T47D (cell line): ENCODE measurements at regions not wholly inside any gene's neighbourhood (a gene's known extent, or its start where the extent isn't known, plus 50 kb on each side); places are given as distances from the start of the nearest gene placed in this dataset.
"Not testable (repeated sequence)": the region's sequence is repeated elsewhere in the genome, so short reads cannot be mapped to it uniquely, and the experiment has no call there.

ENCODE experiments used
- DNase-seq, 2 experiments: peaks; one replicate each; pipeline versions ENCODE4 v3.0.0 to v3.0.0-alpha.2; 2011 to 2012; ENCODE audit warnings: low read depth in 1 of 2, low spot score in 1 of 2
- JUND ChIP-seq: IDR thresholded peaks from 2 replicates; pipeline ENCODE4 v1.6.1; 2012; ENCODE audit warnings: low read depth
- in situ Hi-C: cut with HindIII; loops from 2 replicates; pipeline ENCODE4 v1.10.0; 2016; ENCODE audit warnings: low sequenced_read_pairs, low pct_unique_long_range_greater_than_20kb

DNA sequence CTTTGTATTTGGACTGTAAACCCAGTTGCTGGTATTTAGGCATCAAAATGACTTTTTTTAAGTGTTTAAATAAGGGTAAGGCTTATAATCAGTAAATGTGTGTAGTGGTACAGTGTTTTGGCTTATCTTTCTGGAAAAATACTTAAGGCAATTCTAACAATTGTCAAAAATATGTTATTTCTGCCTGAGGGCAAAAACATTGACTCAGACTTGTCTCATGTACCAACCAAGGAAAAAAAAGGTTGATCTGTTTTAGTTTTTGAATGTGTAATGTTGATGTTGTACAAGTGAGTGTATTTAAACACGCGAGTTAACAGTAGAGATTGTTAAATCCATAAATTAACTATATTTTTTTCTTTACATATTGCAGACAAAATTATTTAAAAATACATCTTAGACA lies 277.8 kb upstream of the TYRP1 start:
- in situ Hi-C loops, result no loop called here
- no peak for TF ChIP-seq JUND

DNA sequence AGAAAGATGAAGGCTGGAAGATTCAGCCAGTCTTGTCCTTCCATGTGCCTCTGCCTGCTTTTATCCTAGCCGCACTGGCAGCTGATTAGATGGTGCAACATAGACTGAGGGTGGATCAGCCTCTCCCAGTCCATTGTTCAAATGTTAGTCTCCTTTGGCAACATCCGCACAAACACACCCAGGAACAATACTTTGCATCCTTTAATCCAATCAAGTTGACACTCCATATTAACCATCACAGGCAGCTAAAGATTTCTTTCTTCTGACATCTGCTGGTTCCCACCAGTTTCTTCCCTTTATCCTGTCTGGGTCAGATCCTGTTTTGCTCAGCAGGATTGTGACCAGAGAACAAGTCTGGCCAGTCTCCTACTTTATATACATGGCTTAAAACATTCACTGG lies 276.5 kb upstream of the TYRP1 start:
- in situ Hi-C loops, result no loop called here
- no peak for TF ChIP-seq JUND
- DNase-seq, result no peak

More for the DNA sequence above, 277.8 kb upstream of the TYRP1 start:
- no peak for DNase-seq

DNA sequence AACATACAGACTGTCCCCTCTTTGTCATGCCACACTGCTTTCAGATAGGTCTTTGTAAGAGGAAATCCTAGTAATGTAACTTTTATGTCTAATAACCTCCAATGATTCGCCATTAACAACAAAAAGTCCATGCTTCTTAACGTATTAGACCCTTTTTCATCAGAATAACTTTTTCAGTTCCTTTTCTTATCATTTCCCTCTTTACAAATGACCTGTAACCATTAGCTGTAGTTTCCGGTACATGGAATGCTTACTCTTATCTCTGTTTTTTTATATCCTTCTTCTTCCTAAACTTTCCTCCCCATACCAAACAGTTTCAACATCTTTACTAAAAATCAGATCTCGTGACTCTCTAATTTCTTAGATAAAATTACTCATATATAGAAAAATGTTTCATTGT lies 268.9 kb upstream of the TYRP1 start:
- no peak for DNase-seq
- no peak for TF ChIP-seq JUND
- in situ Hi-C loops, result no loop called here

GRCh38 chr9:12425878-12426864 lies 267.0 kb upstream of the TYRP1 start:
- in situ Hi-C loops, result no loop called here
- TF ChIP-seq JUND, result no peak
- DNase-seq, result peak; percentile 10 to 65

GRCh38 chr9:12439267-12439666 lies 253.9 kb upstream of the TYRP1 start:
- no peak for DNase-seq
- in situ Hi-C loops, result no loop called here
- TF ChIP-seq JUND, result no peak

GRCh38 chr9:12441080-12441479 lies 252.1 kb upstream of the TYRP1 start:
- DNase-seq, in situ Hi-C loops: not testable (repeated sequence)

DNA sequence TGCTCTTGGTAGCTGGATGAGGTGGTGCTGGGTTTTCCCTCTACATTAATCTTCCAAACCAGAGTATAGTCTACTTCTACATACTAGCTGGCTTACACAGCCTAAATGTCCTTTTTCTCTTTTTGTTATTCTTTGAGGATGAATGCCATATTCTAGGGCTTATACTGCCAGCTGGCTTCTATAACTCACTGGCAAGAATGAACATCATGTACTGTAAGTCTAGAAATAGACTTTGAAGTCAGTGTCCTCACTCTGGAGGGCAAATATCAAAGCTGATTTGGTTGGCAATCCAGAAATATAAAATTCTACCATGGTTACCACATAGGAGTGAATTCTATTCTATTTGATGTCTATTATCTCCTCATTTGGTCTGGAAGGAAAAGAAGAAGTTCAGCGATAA lies 251.7 kb upstream of the TYRP1 start:
- in situ Hi-C loops, result no loop called here
- no peak for DNase-seq
- TF ChIP-seq JUND, result no peak

DNA sequence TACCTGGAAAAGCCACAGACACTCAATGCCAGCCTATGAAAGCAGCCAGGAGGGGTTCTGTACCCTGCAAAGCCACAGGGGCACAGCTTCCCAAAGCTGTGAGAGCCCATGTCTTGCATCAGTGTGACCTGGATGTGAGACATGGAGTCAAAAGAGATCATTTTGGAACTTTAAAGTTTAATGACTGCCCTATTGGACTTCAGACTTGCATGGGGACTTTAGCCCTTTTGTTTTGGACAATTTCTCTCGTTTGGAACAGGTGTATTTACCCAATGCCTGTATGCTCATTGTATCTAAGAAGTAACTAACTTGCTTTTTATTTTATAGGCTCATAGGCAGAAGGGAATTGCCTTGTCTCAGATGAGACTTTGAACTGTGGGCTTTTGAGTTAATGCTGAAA lies 244.9 kb upstream of the TYRP1 start:
- TF ChIP-seq JUND, result no peak
- no peak for DNase-seq
- in situ Hi-C loops, result no loop called here

DNA sequence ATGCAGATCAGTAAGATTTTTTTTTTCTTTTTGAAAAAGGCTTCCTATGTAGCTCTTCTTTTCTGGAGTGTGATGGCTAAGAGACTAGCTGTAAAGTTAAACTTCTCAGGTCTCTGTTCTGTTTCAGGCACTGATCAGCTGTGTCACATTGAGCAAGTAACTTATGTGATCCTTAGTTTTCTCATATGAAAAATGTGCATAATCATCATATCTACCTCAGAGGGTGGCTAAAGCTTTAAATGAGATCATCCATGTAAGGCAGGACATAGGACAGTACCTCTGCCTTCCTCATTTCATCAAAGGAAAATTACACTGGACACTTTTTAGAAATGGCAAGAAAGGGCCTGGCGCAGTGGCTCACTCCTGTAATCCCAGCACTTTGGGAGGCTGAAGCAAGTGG lies 235.9 kb upstream of the TYRP1 start:
- TF ChIP-seq JUND, result no peak
- no peak for DNase-seq
- in situ Hi-C loops, result no loop called here

DNA sequence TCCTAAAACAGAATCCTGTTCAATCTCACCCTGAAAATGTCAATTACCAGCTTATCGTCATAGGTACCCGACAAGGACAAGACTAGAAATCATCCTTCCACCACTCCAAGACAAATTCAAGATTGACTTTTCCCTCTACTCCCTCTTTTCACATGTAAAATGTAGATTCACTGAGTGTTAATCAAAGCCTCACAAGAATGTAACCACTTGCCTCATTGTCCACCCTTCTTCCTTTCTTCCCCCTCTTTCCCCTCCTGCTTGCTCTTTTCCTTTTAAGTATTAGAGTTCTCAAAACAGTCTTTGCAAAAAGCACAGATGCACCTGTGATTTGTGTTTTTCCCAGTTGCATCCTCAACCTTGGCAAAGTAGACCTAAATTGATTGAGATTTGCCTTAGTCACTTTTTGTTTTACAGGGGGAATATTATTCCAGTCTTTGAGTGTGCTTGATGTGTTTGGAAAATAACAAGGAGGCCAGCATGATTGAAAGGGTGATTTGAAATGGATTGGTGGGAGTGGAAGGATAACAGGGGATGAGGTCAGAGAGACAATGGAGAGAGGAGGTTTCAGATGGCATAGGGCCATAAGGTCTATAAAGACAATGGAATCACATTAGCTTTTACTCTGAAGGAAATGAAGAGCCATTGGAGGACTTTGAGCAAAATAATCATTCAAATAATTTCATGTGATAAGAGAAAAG lies 231.3 kb upstream of the TYRP1 start:
- in situ Hi-C loops, result no loop called here
- no peak for DNase-seq
- TF ChIP-seq JUND, result no peak

DNA sequence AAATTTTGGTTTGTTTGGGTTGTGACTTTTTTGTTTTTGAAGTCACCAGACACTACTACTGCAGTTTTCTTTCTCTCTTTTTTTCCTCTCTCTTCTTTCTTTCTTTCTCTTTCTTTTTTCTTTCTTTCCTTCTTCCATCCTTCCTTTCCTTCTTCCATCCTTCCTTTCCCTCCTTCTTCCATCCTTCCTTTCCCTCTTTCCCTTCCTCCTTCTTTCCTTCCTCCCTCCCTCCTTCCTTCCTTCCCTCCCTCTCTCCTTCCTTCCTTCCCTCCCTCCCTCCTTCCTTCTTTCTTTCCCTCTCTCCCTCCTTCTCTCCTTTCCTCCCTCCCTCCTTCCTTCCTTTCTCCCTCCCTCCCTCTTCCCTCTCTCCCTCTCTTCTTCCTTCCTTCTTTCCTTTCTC lies 230.3 kb upstream of the TYRP1 start:
- no peak for DNase-seq
- TF ChIP-seq JUND, result no peak
- in situ Hi-C loops, result no loop called here

- no peak for TF ChIP-seq JUND
- no peak for DNase-seq
- in situ Hi-C loops, result no loop called here
Measured at GRCh38 chr9:12463641-12464040, 229.5 kb upstream of the TYRP1 start.

GRCh38 chr9:12464400-12464799 lies 228.8 kb upstream of the TYRP1 start:
- no peak for TF ChIP-seq JUND
- in situ Hi-C loops, result no loop called here
- no peak for DNase-seq
